Astrocyte (in vitro differentiated cells and primary cell): ENCODE measurements at regions not wholly inside any gene's neighbourhood (a gene's known extent, or its start where the extent isn't known, plus 50 kb on each side); places are given as distances from the start of the nearest gene placed in this dataset.

Experiments used
- CTCF ChIP-seq: IDR thresholded peaks from 2 replicates; pipeline ENCODE4 v1.5.1; 2011; ENCODE audit warnings: low read depth, mild to moderate bottlenecking, inconsistent platforms, low read length, moderate library complexity; ENCODE audit not compliant: insufficient read depth
- EZH2 ChIP-seq: IDR thresholded peaks from 2 replicates; pipeline ENCODE4 v1.6.1; 2012; ENCODE audit warnings: mild to moderate bottlenecking, low read length, inconsistent platforms; ENCODE audit not compliant: insufficient read depth

- TF ChIP-seq EZH2 = no peak
- TF ChIP-seq CTCF = no peak
Observed at GRCh38 chr9:119596703-119597102, 227.5 kb upstream of the BRINP1 start.
